ENCODE measurements at regions not wholly inside any gene's neighbourhood (a gene's known extent, or its start where the extent isn't known, plus 50 kb on each side); places are given as distances from the start of the nearest gene placed in this dataset.

GRCh38 chr4:177638871-177639270, 196.6 kb upstream of the AGA start:
- Histone ChIP-seq H3K4me3 (ENCODE audit: low read length) (no peak overlapping the region), H4K20me1 (ENCODE audit: insufficient read depth, low read length) (no peaks in the 10 kb centered on the region), H3K79me2 (ENCODE audit: low read length) (no peaks in the 10 kb centered on the region), H3K36me3 (replicated peaks; ENCODE audit: insufficient read depth, low read length) (no peaks in the 10 kb centered on the region), H3K27ac (ENCODE audit: low read length) (no peak overlapping the region), H2AFZ (ENCODE audit: low read length) (no peak overlapping the region), H3F3A (ENCODE audit: insufficient read depth, low read length) (no peaks in the 10 kb centered on the region), H3K27me3 (replicated peaks; ENCODE audit: insufficient read depth, low read length) (no peaks in the 10 kb centered on the region), H3K9ac (ENCODE audit: low read length) (no peak overlapping the region), H3K9me3 (replicated peaks; ENCODE audit: insufficient read depth, low read length) (no peaks in the 10 kb centered on the region), H3K9me2 (replicated peaks; ENCODE audit: insufficient read depth, low read length) (no peaks in the 10 kb centered on the region), H3K4me1 (ENCODE audit: low read length) (no peaks in the 10 kb centered on the region), H3K4me2 (ENCODE audit: low read depth, low read length) (no peak overlapping the region)
- DNase-seq, result no peak
- TF ChIP-seq EZH2 (optimal IDR thresholded peaks at IDR 0.05; ENCODE audit: low read depth, low read length), result no peak
- TF ChIP-seq CTCF (IDR thresholded peaks at IDR 0.05; ENCODE audit: low read length), result no peak
- TF ChIP-seq EZH2phosphoT487 (IDR thresholded peaks at IDR 0.05; ENCODE audit: low read length), result no peak

GRCh38 chr4:177640864-177641263, 198.6 kb upstream of the AGA start:
- Histone ChIP-seq H3K9me3 (replicated peaks; ENCODE audit: insufficient read depth, low read length) (no peaks in the 10 kb centered on the region), H3K27ac (ENCODE audit: low read length) (no peak overlapping the region), H3K36me3 (replicated peaks; ENCODE audit: insufficient read depth, low read length) (no peaks in the 10 kb centered on the region), H3K79me2 (ENCODE audit: low read length) (no peaks in the 10 kb centered on the region), H3K4me2 (ENCODE audit: low read depth, low read length) (no peak overlapping the region), H3K4me3 (ENCODE audit: low read length) (no peak overlapping the region), H3K9ac (ENCODE audit: low read length) (no peak overlapping the region), H2AFZ (ENCODE audit: low read length) (no peak overlapping the region), H3F3A (ENCODE audit: insufficient read depth, low read length) (no peaks in the 10 kb centered on the region), H4K20me1 (ENCODE audit: insufficient read depth, low read length) (no peaks in the 10 kb centered on the region), H3K27me3 (replicated peaks; ENCODE audit: insufficient read depth, low read length) (no peaks in the 10 kb centered on the region), H3K9me2 (replicated peaks; ENCODE audit: insufficient read depth, low read length) (no peaks in the 10 kb centered on the region), H3K4me1 (ENCODE audit: low read length) (no peaks in the 10 kb centered on the region)
- TF ChIP-seq CTCF (IDR thresholded peaks at IDR 0.05; ENCODE audit: low read length) (no peak), EZH2 (optimal IDR thresholded peaks at IDR 0.05; ENCODE audit: low read depth, low read length) (no peak), EZH2phosphoT487 (IDR thresholded peaks at IDR 0.05; ENCODE audit: low read length) (no peak)
- DNase-seq, result no peak

- DNase-seq, result no peak
- no peaks in the 10 kb centered on the region for H3K79me2 ChIP-seq (ENCODE audit: low read length)
- no peak overlapping the region for H3K4me3 ChIP-seq (ENCODE audit: low read length)
- H3K9me3 ChIP-seq (replicated peaks; ENCODE audit: insufficient read depth, low read length), result no peaks in the 10 kb centered on the region
- H4K20me1 ChIP-seq (ENCODE audit: insufficient read depth, low read length), result no peaks in the 10 kb centered on the region
- no peaks in the 10 kb centered on the region for H3F3A ChIP-seq (ENCODE audit: insufficient read depth, low read length)
- no peaks in the 10 kb centered on the region for H3K4me1 ChIP-seq (ENCODE audit: low read length)
- H3K36me3 ChIP-seq (replicated peaks; ENCODE audit: insufficient read depth, low read length), result no peaks in the 10 kb centered on the region
- no peak overlapping the region for H3K27ac ChIP-seq (ENCODE audit: low read length)
- H3K9ac ChIP-seq (ENCODE audit: low read length), result no peak overlapping the region
- no peaks in the 10 kb centered on the region for H3K9me2 ChIP-seq (replicated peaks; ENCODE audit: insufficient read depth, low read length)
- no peak for TF ChIP-seq CTCF (IDR thresholded peaks at IDR 0.05; ENCODE audit: low read length)
- no peak for TF ChIP-seq EZH2phosphoT487 (IDR thresholded peaks at IDR 0.05; ENCODE audit: low read length)
- no peak for TF ChIP-seq EZH2 (optimal IDR thresholded peaks at IDR 0.05; ENCODE audit: low read depth, low read length)
- H3K27me3 ChIP-seq (replicated peaks; ENCODE audit: insufficient read depth, low read length), result no peaks in the 10 kb centered on the region
- no peak overlapping the region for H3K4me2 ChIP-seq (ENCODE audit: low read depth, low read length)
- H2AFZ ChIP-seq (ENCODE audit: low read length), result no peak overlapping the region
These were observed 218.0 kb upstream of the AGA start for GRCh38 chr4:177660223-177660622.

Measured in MM.1S (cell line).